HCT116 (cell line): ENCODE measurements at regions not wholly inside any gene's neighbourhood (a gene's known extent, or its start where the extent isn't known, plus 50 kb on each side); places are given as distances from the start of the nearest gene placed in this dataset.

Source experiments
- ATAC-seq: fragments of 200-7000 bp; cut with Tn5 transposase; 2 replicates; pipeline ENCODE4 v1.9.1; 2020; ENCODE audit warnings: mild to moderate bottlenecking, moderate library complexity
- BruUV-seq: library from RNA; stranded (reverse); fragments of 400-500 nt; replicated peaks from 2 replicates; lab custom pipeline; 2021; lab: Mats Ljungman, UMichigan
- CTCF ChIA-PET: fragments of 300-600 bp; sonication (Branson Sonifier 250); formaldehyde crosslinking; loops from one replicate; lab custom pipeline; 2021; ENCODE audit warnings: antibody characterized with exemption; lab: Charles Lee
- POLR2A ChIA-PET: fragments of 300-600, 350-600 bp; sonication (Branson Sonifier 250); formaldehyde crosslinking; loops from one replicate; lab custom pipeline; 2021; ENCODE audit warnings: antibody characterized with exemption; lab: Charles Lee
- RAD21 ChIA-PET, 2 experiments: fragments of 300-600 bp; sonication (Branson Sonifier 250); formaldehyde crosslinking; loops; one replicate each; lab custom pipeline; 2023; ENCODE audit warnings: low total read pairs in 2 of 2; ENCODE audit not compliant: uncharacterized antibody in 2 of 2, unreplicated experiment in 2 of 2, low non-redundant PET in 1 of 2; lab: Charles Lee
- DNase-seq: peaks from one replicate; pipeline ENCODE4 v3.0.0-alpha.2; 2010; ENCODE audit warnings: low read depth, low spot score
- H2AFZ ChIP-seq: fragments of 200-600 bp; shearing (Covaris generic), sonication (generic); 2 replicates; pipeline ENCODE4 v1.6.1; 2017; ENCODE audit warnings: low read depth, mixed run types, mixed read lengths, antibody characterized with exemption, low read length; ENCODE audit not compliant: poor library complexity, severe bottlenecking
- H3K27ac ChIP-seq: 2 replicates; pipeline ENCODE4 v1.5.1; 2012; ENCODE audit warnings: low read depth, low read length
- H3K27me3 ChIP-seq: fragments of 200-600 bp; sonication (generic); 2 replicates; pipeline ENCODE4 v1.6.1; 2016; ENCODE audit warnings: mixed run types, low read length, mixed read lengths; ENCODE audit not compliant: insufficient read depth
- H3K36me3 ChIP-seq, 2 experiments: fragments of 200-500 bp in 1 of 2; fragments of 200-600 bp in 1 of 2; sonication (Bioruptor generic) in 1 of 2; sonication (generic) in 1 of 2; 2 replicates each; pipeline versions ENCODE4 v1.5.1 to v1.6.1; 2014 to 2016; ENCODE audit warnings: low read length in 2 of 2, inconsistent platforms in 1 of 2, mixed read lengths in 1 of 2, mixed run types in 1 of 2; ENCODE audit not compliant: insufficient read depth in 2 of 2, control insufficient read depth in 1 of 2
- H3K4me1 ChIP-seq, 2 experiments: fragments of 200-600 bp in 1 of 2; sonication (generic) in 1 of 2; 2 replicates each; pipeline versions ENCODE4 v1.5.1 to v1.6.1; 2012 to 2017; ENCODE audit warnings: low read length in 2 of 2, inconsistent platforms in 1 of 2, mild to moderate bottlenecking in 1 of 2, mixed read lengths in 1 of 2, mixed run types in 1 of 2, moderate library complexity in 1 of 2; ENCODE audit not compliant: insufficient read depth in 2 of 2, control insufficient read depth in 1 of 2
- H3K4me2 ChIP-seq: fragments of 200-600 bp; sonication (generic); 2 replicates; pipeline ENCODE4 v1.6.1; 2017; ENCODE audit warnings: mixed run types, low read length, mixed read lengths
- H3K4me3 ChIP-seq, 2 experiments: fragments of 200-600 bp in 1 of 2; sonication (generic) in 1 of 2; replicated peaks in 1 of 2; 2 replicates each; pipeline ENCODE4 v1.5.1; 2011 to 2016; ENCODE audit warnings: low read length in 2 of 2, control low read depth in 1 of 2, low read depth in 1 of 2, mild to moderate bottlenecking in 1 of 2, mixed read lengths in 1 of 2, mixed run types in 1 of 2
- H3K79me2 ChIP-seq: fragments of 200-600 bp; sonication (generic); 2 replicates; pipeline ENCODE4 v1.6.1; 2017; ENCODE audit warnings: mild to moderate bottlenecking, mixed run types, low read length, moderate library complexity, mixed read lengths; ENCODE audit not compliant: insufficient read depth
- H3K9ac ChIP-seq: fragments of 200-600 bp; sonication (generic); 2 replicates; pipeline ENCODE4 v1.6.1; 2016; ENCODE audit warnings: low read length, mixed read lengths
- H3K9me2 ChIP-seq: fragments of 200-600 bp; sonication (generic), shearing (Covaris generic); 2 replicates; pipeline ENCODE4 v1.6.1; 2017; ENCODE audit warnings: mixed run types, mild to moderate bottlenecking, moderate library complexity; ENCODE audit not compliant: insufficient read depth
- H3K9me3 ChIP-seq, 2 experiments: fragments of 200-500 bp in 1 of 2; fragments of 200-600 bp in 1 of 2; sonication (Bioruptor generic) in 1 of 2; sonication (generic) in 1 of 2; 2 replicates each; pipeline ENCODE4 v1.6.1; 2014 to 2017; ENCODE audit warnings: low read length in 2 of 2, mixed read lengths in 2 of 2, inconsistent platforms in 1 of 2, low read depth in 1 of 2, mild to moderate bottlenecking in 1 of 2, mixed run types in 1 of 2, moderate library complexity in 1 of 2; ENCODE audit not compliant: control insufficient read depth in 1 of 2, insufficient read depth in 1 of 2
- H4K20me1 ChIP-seq: fragments of 200-600 bp; sonication (generic), shearing (Covaris generic); 2 replicates; pipeline ENCODE4 v1.6.1; 2017; ENCODE audit warnings: mixed run types, mild to moderate bottlenecking, moderate library complexity; ENCODE audit not compliant: insufficient read depth
- EZH2phosphoT487 ChIP-seq: fragments of 200-600 bp; IDR thresholded peaks from 2 replicates; pipeline ENCODE4 v1.6.1; 2018; ENCODE audit warnings: antibody characterized with exemption, borderline replicate concordance
- FOSL1 ChIP-seq: IDR thresholded peaks from 2 replicates; pipeline ENCODE4 v1.6.1; 2012; ENCODE audit warnings: low read depth
- JUND ChIP-seq: IDR thresholded peaks from 2 replicates; pipeline ENCODE4 v1.6.1; 2012
- POLR2A ChIP-seq: IDR thresholded peaks from 2 replicates; pipeline ENCODE4 v1.7.0; 2011; ENCODE audit warnings: borderline replicate concordance; ENCODE audit not compliant: insufficient read depth, insufficient read length; ENCODE audit errors: extremely low read depth
- POLR2AphosphoS5 ChIP-seq: IDR thresholded peaks from 2 replicates; pipeline ENCODE4 v1.6.1; 2011; ENCODE audit warnings: mild to moderate bottlenecking, low read depth, low read length, moderate library complexity
- ZFX ChIP-seq: fragments of 450-650 bp; IDR thresholded peaks from 2 replicates; pipeline ENCODE4 v1.6.1; 2017
- intact Hi-C: fragments of 100-400 bp; cut with micrococcal nuclease; formaldehyde crosslinking; loops from 2 replicates; pipeline ENCODE4 v1.10.0; 2022
- TF ChIP-seq, protein P1 (sequence below): IDR thresholded peaks from 2 replicates; pipeline ENCODE4 v1.6.1; 2012

DNA sequence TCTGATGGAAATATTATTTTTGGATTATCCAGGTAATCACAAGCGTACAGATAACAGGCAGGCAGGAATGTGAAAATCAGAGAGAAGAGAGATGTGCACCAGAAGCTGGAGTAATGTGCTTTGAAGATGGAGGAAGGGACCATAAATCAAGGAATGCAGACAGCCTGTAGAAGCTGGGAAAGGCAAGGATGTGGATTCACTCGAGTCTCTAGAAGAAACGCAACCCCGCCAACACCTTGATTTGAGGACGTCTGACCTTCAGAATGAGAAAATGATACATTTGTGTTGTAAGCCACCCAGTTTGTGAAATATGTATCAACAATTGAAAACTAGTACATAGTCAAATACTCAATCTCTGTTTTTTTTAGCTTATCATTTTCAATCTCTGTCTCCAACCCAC lies 207.6 kb upstream of the MPDZ start:
- RAD21 ChIA-PET: no interaction called here
- DNase-seq: no peak
- Histone ChIP-seq H3K4me2 (no peak overlapping the region), H3K79me2 (no peaks in the 10 kb centered on the region), H3K27me3 (no peaks in the 10 kb centered on the region), H3K4me3 (no peak overlapping the region), H3K27ac (no peak overlapping the region), H2AFZ (no peak overlapping the region), H3K36me3 (no peaks in the 10 kb centered on the region)
- intact Hi-C loops: loop anchor here (10.0 kb wide), 1 partner anchor 338 kb away; no protein-coding TSS in a partner anchor
- no peak for ATAC-seq
- no TSS peak for BruUV-seq
- TF ChIP-seq JUND (no peak), POLR2AphosphoS5 (no peak), POLR2A (no peak), ZFX (no peak)
- TF ChIP-seq, all 23 proteins: peak for 0
- Histone ChIP-seq H4K20me1 (no peaks in the 10 kb centered on the region), H3K9me2 (no peaks in the 10 kb centered on the region), H3K4me1 (no peaks in the 10 kb centered on the region), H3K9me3 (peaks cover 0 to 4% of the 10 kb centered on the region in 2 experiments; a peak in 1 of 4 replicates), H3K9ac (no peak overlapping the region)
- ChIA-PET POLR2A (no interaction called here), CTCF (no interaction called here)

DNA sequence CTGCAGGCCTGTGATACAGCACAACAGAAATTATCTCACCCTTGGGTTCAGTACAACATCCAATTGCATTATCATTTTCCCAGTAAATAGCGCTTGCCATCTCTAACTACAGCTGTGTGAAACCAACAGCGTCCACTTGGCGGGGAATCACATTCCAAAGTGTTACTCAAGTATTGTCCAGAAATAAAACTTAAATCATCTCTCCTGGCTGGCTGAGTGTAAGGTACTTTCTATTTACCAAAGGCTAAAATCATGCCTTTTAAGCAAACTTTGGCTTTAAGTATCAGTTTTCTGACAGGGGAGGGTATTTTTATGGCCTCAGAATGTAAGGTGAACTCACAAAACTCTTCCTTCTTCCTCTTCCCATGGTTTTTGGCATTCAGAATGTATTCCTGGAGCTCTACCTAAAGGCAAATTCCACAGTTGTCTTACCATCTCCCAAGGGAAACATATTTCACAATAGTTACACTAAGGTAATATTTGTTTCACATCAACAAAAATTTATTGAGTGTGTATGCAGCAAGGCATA lies 205.6 kb upstream of the MPDZ start:
- Histone ChIP-seq H3K4me3 (no peak overlapping the region), H3K27me3 (no peaks in the 10 kb centered on the region), H3K27ac (no peak overlapping the region), H3K9me2 (no peaks in the 10 kb centered on the region), H3K4me2 (no peak overlapping the region), H3K9me3 (peaks cover 0 to 4% of the 10 kb centered on the region in 2 experiments; a peak in 1 of 4 replicates), H3K9ac (no peak overlapping the region), H2AFZ (no peak overlapping the region), H3K4me1 (no peaks in the 10 kb centered on the region), H4K20me1 (no peaks in the 10 kb centered on the region), H3K36me3 (no peaks in the 10 kb centered on the region), H3K79me2 (no peaks in the 10 kb centered on the region)
- DNase-seq (no peak), ATAC-seq (no peak)
- no TSS peak for BruUV-seq
- TF ChIP-seq FOSL1: no peak
- TF ChIP-seq EZH2phosphoT487: no peak
- TF ChIP-seq, protein P1, sequence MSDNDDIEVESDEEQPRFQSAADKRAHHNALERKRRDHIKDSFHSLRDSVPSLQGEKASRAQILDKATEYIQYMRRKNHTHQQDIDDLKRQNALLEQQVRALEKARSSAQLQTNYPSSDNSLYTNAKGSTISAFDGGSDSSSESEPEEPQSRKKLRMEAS: no peak
- POLR2A ChIA-PET: no interaction called here
- intact Hi-C loops: loop anchor here (10.0 kb wide), 1 partner anchor 340 kb away; no protein-coding TSS in a partner anchor
- RAD21 ChIA-PET: no interaction called here
- CTCF ChIA-PET: no interaction called here
